Prostate gland (tissue), 2 donors: ENCODE measurements at regions not wholly inside any gene's neighbourhood (a gene's known extent, or its start where the extent isn't known, plus 50 kb on each side); places are given as distances from the start of the nearest gene placed in this dataset.
A peak's percentile ranks its signal among the peaks of the same experiment; 100 is the strongest.

Source experiments
- DNase-seq: peaks from one replicate; pipeline ENCODE4 v3.0.0-alpha.2; 2019; ENCODE audit warnings: low spot score
- H3K27ac ChIP-seq, 2 donors: fragments of 200-600 bp; sonication (generic); 2 replicates each; pipeline ENCODE4 v1.5.1; 2017 to 2019
- H3K27me3 ChIP-seq: fragments of 200-600 bp; sonication (generic); replicated peaks from 2 replicates; pipeline ENCODE4 v1.5.1; 2019; ENCODE audit not compliant: insufficient read depth
- H3K36me3 ChIP-seq, 2 donors: fragments of 200-600 bp; sonication (generic); 1 replicate in 1 of 2; 2 replicates in 1 of 2; pipeline versions ENCODE4 v1.5.1 to v1.8.1; 2017 to 2019
- H3K4me1 ChIP-seq: fragments of 200-600 bp; sonication (generic); replicated peaks from 2 replicates; pipeline ENCODE4 v1.5.1; 2019
- H3K4me3 ChIP-seq, 2 donors: fragments of 200-600 bp; sonication (generic); 2 replicates each; pipeline ENCODE4 v1.5.1; 2017 to 2019
- H3K9me3 ChIP-seq: fragments of 200-600 bp; sonication (generic); 2 replicates; pipeline ENCODE4 v1.5.1; 2017
- POLR2A ChIP-seq: fragments of 450-650 bp; IDR thresholded peaks from one replicate; pipeline ENCODE4 v1.6.1; 2016; ENCODE audit warnings: antibody characterized with exemption, mild to moderate bottlenecking
- POLR2AphosphoS5 ChIP-seq: sonication (generic); formaldehyde crosslinking; IDR thresholded peaks from one replicate; pipeline ENCODE4 v1.6.1; 2017; ENCODE audit warnings: antibody characterized with exemption
- WGBS: methylation state at CpG from one replicate; pipeline ENCODE4 v1.1.5; 2018; 5-methylcytosine and 5-hydroxymethylcytosine counted together
- intact Hi-C: fragments of 100-400 bp; cut with DNase I; formaldehyde crosslinking; loops from one replicate; pipeline ENCODE4 v1.14.2; 2022
- TF ChIP-seq, protein P1 (sequence below), 4 experiments: fragments of 200-600 bp in 2 of 4; fragments of 450-650 bp in 2 of 4; sonication (generic) in 2 of 4; IDR thresholded peaks; 1 replicate in 3 of 4; 2 replicates in 1 of 4; pipeline ENCODE4 v1.5.1; 2016 to 2019; ENCODE audit warnings: antibody characterized with exemption in 4 of 4, mild to moderate bottlenecking in 2 of 4, moderate library complexity in 2 of 4

DNA sequence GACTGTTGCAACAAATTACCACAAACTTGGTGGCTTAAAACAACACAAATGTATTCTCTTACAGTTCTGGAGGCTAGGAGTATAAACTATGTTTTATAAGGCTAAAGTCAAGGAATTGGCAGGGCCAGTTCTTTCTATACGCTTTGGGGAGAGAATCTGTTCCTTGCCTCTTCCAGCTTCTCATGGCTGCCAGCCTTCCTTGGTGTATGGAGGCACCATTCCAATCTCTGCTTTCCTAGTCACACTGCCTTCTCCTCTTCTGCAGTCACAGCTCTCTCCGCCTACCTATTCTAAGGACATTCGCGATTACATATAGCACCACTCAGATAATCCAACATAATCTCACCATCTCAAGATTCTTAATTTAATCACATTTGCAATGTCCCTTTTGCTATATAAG lies 140.4 kb upstream of the GNAO1 start:
- intact Hi-C loops = no loop called here
- H3K27me3 ChIP-seq = no peaks in the 10 kb centered on the region
- no peak overlapping the region for H3K27ac ChIP-seq
- DNase-seq = no peak
- no peak overlapping the region for H3K4me3 ChIP-seq
- no peaks in the 10 kb centered on the region for H3K4me1 ChIP-seq
- WGBS = 83% methylated on average over 4 of the region's 4 CpGs
- H3K9me3 ChIP-seq = no peaks in the 10 kb centered on the region
- TF ChIP-seq POLR2A = no peak
- H3K36me3 ChIP-seq = no peaks in the 10 kb centered on the region

DNA sequence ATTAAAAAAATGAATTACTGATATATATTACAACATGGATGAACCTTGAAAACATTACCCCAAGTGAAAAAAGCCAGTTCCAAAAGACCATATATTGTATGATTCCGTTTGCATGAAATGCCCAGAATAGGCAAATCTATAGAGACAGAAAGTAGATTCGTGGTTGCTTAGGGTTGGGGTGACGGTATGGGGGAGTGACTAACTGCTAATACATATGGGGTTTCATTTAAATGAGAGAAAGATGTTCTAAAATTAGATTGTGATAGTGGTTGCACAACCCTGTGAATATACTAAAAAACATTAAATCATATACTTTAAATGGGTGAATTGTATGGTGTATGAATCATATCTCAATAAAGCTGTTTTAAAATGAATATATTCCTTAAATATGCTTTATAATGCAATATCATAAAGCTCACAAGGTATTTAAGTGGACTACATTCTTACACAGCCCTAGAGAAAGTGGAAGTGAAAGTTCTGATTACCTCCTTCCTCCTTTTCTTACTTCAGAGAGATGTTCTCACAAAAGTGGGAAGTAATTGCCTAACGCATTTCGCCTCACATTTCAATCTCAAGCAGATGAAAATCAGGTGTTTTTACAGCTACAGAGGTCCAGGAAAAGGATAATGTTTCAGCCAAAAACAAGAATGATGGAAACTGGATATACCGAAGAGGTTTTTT lies 142.7 kb upstream of the GNAO1 start:
- no peak overlapping the region for H3K27ac ChIP-seq
- H3K27me3 ChIP-seq = no peaks in the 10 kb centered on the region
- no peaks in the 10 kb centered on the region for H3K9me3 ChIP-seq
- TF ChIP-seq, protein P1, sequence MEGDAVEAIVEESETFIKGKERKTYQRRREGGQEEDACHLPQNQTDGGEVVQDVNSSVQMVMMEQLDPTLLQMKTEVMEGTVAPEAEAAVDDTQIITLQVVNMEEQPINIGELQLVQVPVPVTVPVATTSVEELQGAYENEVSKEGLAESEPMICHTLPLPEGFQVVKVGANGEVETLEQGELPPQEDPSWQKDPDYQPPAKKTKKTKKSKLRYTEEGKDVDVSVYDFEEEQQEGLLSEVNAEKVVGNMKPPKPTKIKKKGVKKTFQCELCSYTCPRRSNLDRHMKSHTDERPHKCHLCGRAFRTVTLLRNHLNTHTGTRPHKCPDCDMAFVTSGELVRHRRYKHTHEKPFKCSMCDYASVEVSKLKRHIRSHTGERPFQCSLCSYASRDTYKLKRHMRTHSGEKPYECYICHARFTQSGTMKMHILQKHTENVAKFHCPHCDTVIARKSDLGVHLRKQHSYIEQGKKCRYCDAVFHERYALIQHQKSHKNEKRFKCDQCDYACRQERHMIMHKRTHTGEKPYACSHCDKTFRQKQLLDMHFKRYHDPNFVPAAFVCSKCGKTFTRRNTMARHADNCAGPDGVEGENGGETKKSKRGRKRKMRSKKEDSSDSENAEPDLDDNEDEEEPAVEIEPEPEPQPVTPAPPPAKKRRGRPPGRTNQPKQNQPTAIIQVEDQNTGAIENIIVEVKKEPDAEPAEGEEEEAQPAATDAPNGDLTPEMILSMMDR (IDR thresholded peaks at IDR 0.05) = no peak
- TF ChIP-seq POLR2A = no peak
- TF ChIP-seq POLR2AphosphoS5 = no peak
- no peak overlapping the region for H3K4me3 ChIP-seq
- no peaks in the 10 kb centered on the region for H3K4me1 ChIP-seq
- WGBS = 74% methylated on average over 6 of the region's 6 CpGs
- DNase-seq = no peak
- intact Hi-C loops = no loop called here
- H3K36me3 ChIP-seq = no peaks in the 10 kb centered on the region

DNA sequence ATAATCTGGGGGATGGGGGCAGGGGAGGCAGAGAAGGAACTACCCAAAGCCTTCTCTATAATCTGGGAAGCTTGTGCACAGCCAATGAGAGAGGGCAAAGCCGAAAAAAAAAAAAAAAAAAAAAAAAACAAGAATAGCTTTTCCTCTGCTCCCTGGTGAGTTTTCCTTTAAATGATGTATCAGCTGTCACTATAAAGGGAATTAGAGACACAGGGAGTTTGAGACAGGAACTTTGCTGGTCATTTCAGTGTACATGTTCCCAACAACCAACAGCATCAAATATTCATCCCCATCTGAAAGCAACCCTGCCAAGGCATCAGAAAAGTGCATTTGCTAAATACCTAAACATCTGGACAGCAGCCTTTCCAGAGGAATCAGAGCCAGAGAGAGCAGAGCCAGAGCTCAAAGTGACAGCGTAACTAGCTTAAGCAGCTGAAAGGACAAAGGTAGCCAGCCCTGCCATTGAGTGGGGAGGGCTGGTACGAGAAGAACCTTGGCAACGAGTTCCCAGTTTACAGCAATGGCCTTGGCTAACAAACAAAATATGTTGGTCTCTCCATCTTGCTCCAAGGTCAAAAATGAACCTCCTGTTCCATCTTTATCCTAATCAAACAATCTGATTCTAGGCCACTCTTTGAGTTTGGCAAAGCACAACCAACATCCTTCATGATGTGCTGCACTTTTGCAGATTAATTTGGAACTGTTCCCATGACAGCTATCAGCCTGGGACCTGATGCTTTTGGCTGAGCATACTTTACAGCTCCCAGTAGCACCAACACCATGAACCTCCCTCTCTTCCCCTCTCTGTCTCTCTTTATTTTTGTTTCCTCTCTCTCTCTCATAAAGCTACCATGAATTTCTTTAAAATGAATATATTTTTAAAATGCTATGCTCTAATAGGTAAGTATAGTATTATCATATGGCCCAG lies 143.7 kb upstream of the GNAO1 start:
- Histone ChIP-seq H3K27ac (no peak overlapping the region), H3K4me3 (no peak overlapping the region), H3K36me3 (no peaks in the 10 kb centered on the region), H3K9me3 (no peaks in the 10 kb centered on the region), H3K27me3 (no peaks in the 10 kb centered on the region), H3K4me1 (no peaks in the 10 kb centered on the region)
- no peak for DNase-seq
- 24% methylated on average over 4 of the region's 4 CpGs for WGBS
- intact Hi-C loops = no loop called here
- TF ChIP-seq, protein P1 (IDR thresholded peaks at IDR 0.05) = no peak
- no peak for TF ChIP-seq POLR2A
- no peak for TF ChIP-seq POLR2AphosphoS5

DNA sequence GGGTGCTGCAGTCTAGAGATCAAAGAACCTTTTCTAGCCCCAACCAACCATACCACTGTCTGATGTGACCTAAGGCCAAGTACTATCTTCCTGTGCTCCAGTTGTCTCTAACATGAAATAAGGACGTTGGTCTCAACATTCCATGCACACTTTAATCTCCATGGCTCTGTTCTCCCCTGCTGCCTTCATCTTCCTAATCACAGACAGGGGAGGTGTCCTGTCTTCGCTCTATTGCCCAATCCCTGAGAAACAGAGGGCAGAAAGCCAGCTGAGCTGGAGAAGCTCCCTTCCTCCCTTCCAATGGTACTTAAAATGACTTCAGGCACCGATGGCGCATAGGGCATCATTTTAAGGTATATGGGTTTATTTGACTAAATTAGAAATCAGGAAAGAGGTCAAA lies 148.9 kb upstream of the GNAO1 start:
- H3K27me3 ChIP-seq = no peaks in the 10 kb centered on the region
- intact Hi-C loops = loop anchor here (5.0 kb wide), 1 partner anchor 275 kb away; no protein-coding TSS in a partner anchor
- no peaks in the 10 kb centered on the region for H3K36me3 ChIP-seq
- H3K9me3 ChIP-seq = no peaks in the 10 kb centered on the region
- TF ChIP-seq POLR2A (no peak), POLR2AphosphoS5 (no peak)
- TF ChIP-seq, protein P1 (IDR thresholded peaks at IDR 0.05) = no peak
- H3K4me1 ChIP-seq = no peaks in the 10 kb centered on the region
- no peak for DNase-seq
- 81% methylated on average over 4 of the region's 4 CpGs for WGBS
- no peak overlapping the region for H3K4me3 ChIP-seq
- no peak overlapping the region for H3K27ac ChIP-seq

DNA sequence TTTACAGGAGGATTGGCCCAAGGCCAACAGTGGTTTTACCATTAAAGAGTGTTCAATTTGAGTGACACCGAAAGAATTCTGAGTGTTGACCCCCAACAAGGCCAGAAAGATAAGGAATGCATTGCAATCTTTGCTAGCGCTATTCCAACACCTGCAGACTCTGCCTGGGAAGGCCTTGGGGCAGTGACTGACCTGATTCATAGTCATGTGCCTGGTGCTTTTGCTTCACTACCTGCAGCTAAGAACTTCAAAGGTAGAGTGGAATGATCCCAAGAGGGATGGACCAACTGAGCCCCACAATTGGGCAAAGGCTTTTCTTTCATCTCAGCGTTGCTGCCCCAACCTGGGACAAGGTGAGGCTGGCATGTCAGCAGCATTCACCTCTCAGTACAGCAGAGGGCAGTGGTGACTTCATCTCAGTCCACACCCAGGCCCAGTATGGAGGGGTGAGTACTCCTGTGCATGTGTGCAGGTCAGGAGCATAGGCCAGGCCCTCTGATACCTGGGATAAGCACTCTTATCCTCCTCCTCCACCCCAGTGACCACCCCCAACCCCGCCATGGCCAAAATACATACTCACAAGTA lies 149.6 kb upstream of the GNAO1 start:
- H3K36me3 ChIP-seq = no peaks in the 10 kb centered on the region
- no peaks in the 10 kb centered on the region for H3K9me3 ChIP-seq
- 62% methylated on average over 4 of the region's 4 CpGs for WGBS
- intact Hi-C loops = loop anchor here (5.0 kb wide), 1 partner anchor 276 kb away; no protein-coding TSS in a partner anchor
- no peaks in the 10 kb centered on the region for H3K27me3 ChIP-seq
- no peak overlapping the region for H3K4me3 ChIP-seq
- DNase-seq = no peak
- no peaks in the 10 kb centered on the region for H3K4me1 ChIP-seq
- no peak for TF ChIP-seq POLR2A
- TF ChIP-seq, protein P1 (IDR thresholded peaks at IDR 0.05) = peak in 3 of 4 experiments; percentile 20 to 41 (median 29)
- no peak overlapping the region for H3K27ac ChIP-seq
